ENCODE measurements at regions not wholly inside any gene's neighbourhood (a gene's known extent, or its start where the extent isn't known, plus 50 kb on each side); places are given as distances from the start of the nearest gene placed in this dataset.

DNA sequence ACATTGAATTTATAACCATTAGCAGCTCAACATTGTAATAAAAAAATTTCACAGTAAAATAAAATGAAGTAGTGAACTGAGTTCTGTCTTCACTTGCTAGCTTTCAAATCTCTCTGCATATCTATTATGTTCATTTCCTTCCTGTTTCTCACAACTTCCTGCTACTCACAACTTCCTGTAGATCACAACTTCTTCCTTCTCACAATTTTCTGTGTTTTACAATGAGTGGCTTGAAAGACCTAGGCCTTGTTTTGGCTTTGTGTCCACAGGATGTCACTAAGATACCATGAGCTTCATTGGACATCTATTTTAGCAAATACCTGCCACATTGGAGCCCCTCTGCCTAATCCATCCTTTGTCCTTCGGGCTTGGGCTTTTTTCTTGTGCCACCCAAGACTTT, 480.3 kb upstream of the ADAMTS16 start:
- no peak overlapping the region for H2AK5ac ChIP-seq (ENCODE audit: insufficient read length, low read length)
- H2BK120ac ChIP-seq (ENCODE audit: low read depth, low read length, poor library complexity, severe bottlenecking), result no peak overlapping the region
- H3K9me3 Mint-ChIP-seq, result peaks cover 7 to 11% of the 10 kb centered on the region in 2 experiments; a peak in 4 of 5 replicates
- no peaks in the 10 kb centered on the region for H3K27me3 Mint-ChIP-seq (ENCODE audit: low read depth)
- H2AFZ ChIP-seq (ENCODE audit: low read length), result no peak overlapping the region
- H2BK5ac ChIP-seq (ENCODE audit: insufficient read length, low read length), result no peak overlapping the region
- no peak overlapping the region for H3K4me3 Mint-ChIP-seq
- no peak overlapping the region for H3K56ac ChIP-seq (ENCODE audit: insufficient read length, low read depth, low read length)
- DNase-seq, result no peak
- H3T11ph ChIP-seq (ENCODE audit: low read length), result no peak overlapping the region
- H3K4me2 ChIP-seq (ENCODE audit: insufficient read depth, insufficient read length, low read length), result no peak overlapping the region
- no peak overlapping the region for H2BK20ac ChIP-seq (ENCODE audit: low read depth, low read length, poor library complexity, severe bottlenecking)
- TF ChIP-seq CTCF (conservative IDR thresholded peaks at IDR 0.05), result no peak
- peaks cover 0 to 2% of the 10 kb centered on the region in 2 experiments; a peak in 1 of 4 replicates for H3K4me1 Mint-ChIP-seq
- no peak overlapping the region for H3K18ac ChIP-seq (ENCODE audit: insufficient read length, low read depth, low read length)
- no peaks in the 10 kb centered on the region for H4K20me1 ChIP-seq (ENCODE audit: control insufficient read depth, insufficient read depth, insufficient read length)
- no peak overlapping the region for H2BK15ac ChIP-seq (ENCODE audit: low read depth, low read length)
- WGBS (ENCODE audit: extremely low coverage, insufficient read length, low lambda C conversion rate), result no CpG with 5 or more reads among the region's 1 CpG
- no peaks in the 10 kb centered on the region for H3K27me3 ChIP-seq (ENCODE audit: insufficient read depth, low read length)
- no peak overlapping the region for H3K4ac ChIP-seq (ENCODE audit: low read depth, low read length)
- no peak overlapping the region for H4K5ac ChIP-seq (ENCODE audit: insufficient read length, low read depth, low read length)
- H3K9me3 ChIP-seq (ENCODE audit: control insufficient read depth, low read depth, low read length), result no peaks in the 10 kb centered on the region
- no peaks in the 10 kb centered on the region for H3K79me2 ChIP-seq (ENCODE audit: insufficient read depth, low read length)
- H3K9ac ChIP-seq (ENCODE audit: extremely low read depth, insufficient read length, low read length), result no peak overlapping the region
- H3K79me1 ChIP-seq (ENCODE audit: insufficient read depth, low read depth, low read length, poor library complexity, severe bottlenecking), result no peaks in the 10 kb centered on the region
- H3K4me1 ChIP-seq (ENCODE audit: insufficient read depth, low read length), result no peaks in the 10 kb centered on the region
- no peak overlapping the region for H4K91ac ChIP-seq (ENCODE audit: insufficient read length, low read depth, low read length)
- H3K36me3 Mint-ChIP-seq (ENCODE audit: insufficient read depth in 1 of 3, low read depth in 3 of 3), result peaks cover 3 to 7% (median 6%) of the 10 kb centered on the region in 3 experiments; a peak in 3 of 7 replicates
- no peak overlapping the region for H3K23ac ChIP-seq (ENCODE audit: insufficient read length, low read depth, low read length)
- no peak overlapping the region for H3K27ac ChIP-seq (ENCODE audit: insufficient read length, low read depth, low read length)
- no peaks in the 10 kb centered on the region for H3K23me2 ChIP-seq (ENCODE audit: insufficient read length, low read depth, low read length, poor library complexity, severe bottlenecking)
- H2BK12ac ChIP-seq (ENCODE audit: insufficient read length, low read depth, low read length), result no peak overlapping the region
- no peak overlapping the region for H3K14ac ChIP-seq (ENCODE audit: insufficient read depth, low read length)
- H4K8ac ChIP-seq (replicated peaks; ENCODE audit: insufficient read length, low read depth, low read length), result no peak overlapping the region
- no peak overlapping the region; a peak in 1 of 7 replicates for H3K27ac Mint-ChIP-seq

Data from H9 (cell line).